KMS-11 (cell line): ENCODE measurements at regions not wholly inside any gene's neighbourhood (a gene's known extent, or its start where the extent isn't known, plus 50 kb on each side); places are given as distances from the start of the nearest gene placed in this dataset.

Experiments
- H2AFZ ChIP-seq: fragments of 200-600 bp; sonication (generic); 2 replicates; pipeline ENCODE4 v1.6.1; 2016; ENCODE audit warnings: antibody characterized with exemption, mixed run types, low read depth
- H3K27ac ChIP-seq: fragments of 200-600 bp; sonication (generic); 2 replicates; pipeline ENCODE4 v1.6.1; 2016; ENCODE audit warnings: mild to moderate bottlenecking, mixed run types
- H3K27me3 ChIP-seq: fragments of 200-600 bp; sonication (generic); 2 replicates; pipeline ENCODE4 v1.6.1; 2017; ENCODE audit warnings: mild to moderate bottlenecking, low read depth, mixed run types, moderate library complexity; ENCODE audit not compliant: insufficient read depth
- H3K36me3 ChIP-seq: fragments of 200-600 bp; sonication (generic); 2 replicates; pipeline ENCODE4 v1.6.1; 2017; ENCODE audit warnings: mild to moderate bottlenecking, mixed run types; ENCODE audit not compliant: insufficient read depth
- H3K4me1 ChIP-seq: fragments of 200-600 bp; sonication (generic); 2 replicates; pipeline ENCODE4 v1.6.1; 2016; ENCODE audit warnings: mild to moderate bottlenecking, low read depth, mixed run types; ENCODE audit not compliant: poor library complexity, severe bottlenecking
- H3K4me2 ChIP-seq: fragments of 200-600 bp; sonication (generic); 2 replicates; pipeline ENCODE4 v1.7.0; 2016; ENCODE audit warnings: mild to moderate bottlenecking, mixed run types
- H3K4me3 ChIP-seq: fragments of 200-600 bp; sonication (generic); IDR thresholded peaks from 2 replicates; pipeline ENCODE4 v1.6.1; 2017; ENCODE audit warnings: low read depth, low read length, mixed read lengths; ENCODE audit not compliant: insufficient read depth
- H3K79me2 ChIP-seq: fragments of 200-600 bp; sonication (generic); 2 replicates; pipeline ENCODE4 v1.6.1; 2016; ENCODE audit warnings: low read depth, mixed run types; ENCODE audit not compliant: insufficient read depth
- H3K9ac ChIP-seq: fragments of 200-600 bp; sonication (generic); 2 replicates; pipeline ENCODE4 v1.6.1; 2016; ENCODE audit warnings: mild to moderate bottlenecking, mixed run types
- H4K20me1 ChIP-seq: fragments of 200-600 bp; sonication (generic); 2 replicates; pipeline ENCODE4 v1.6.1; 2016; ENCODE audit warnings: mild to moderate bottlenecking, mixed run types; ENCODE audit not compliant: insufficient read depth
- CTCF ChIP-seq: fragments of 200-600 bp; sonication (generic); conservative IDR thresholded peaks from 2 replicates; pipeline ENCODE4 v1.6.1; 2017; ENCODE audit warnings: low read depth, mild to moderate bottlenecking, antibody characterized with exemption, low read length, moderate library complexity, mixed read lengths

- Histone ChIP-seq H2AFZ (no peak overlapping the region), H3K79me2 (no peaks in the 10 kb centered on the region), H3K4me3 (no peak overlapping the region), H3K27me3 (peaks cover 56% of the 10 kb centered on the region; the same call in 1 of the 2 replicates), H3K4me2 (no peak overlapping the region), H3K9ac (no peak overlapping the region), H3K36me3 (no peaks in the 10 kb centered on the region), H4K20me1 (no peaks in the 10 kb centered on the region), H3K27ac (no peak overlapping the region), H3K4me1 (no peaks in the 10 kb centered on the region)
- no peak for TF ChIP-seq CTCF
Observed at GRCh38 chr17:73711184-73711583, 66.9 kb upstream of the SDK2 start.

GRCh38 chr17:73711916-73712315, 67.7 kb upstream of the SDK2 start:
- no peak overlapping the region for H3K27ac ChIP-seq
- no peaks in the 10 kb centered on the region for H4K20me1 ChIP-seq
- no peaks in the 10 kb centered on the region for H3K4me1 ChIP-seq
- no peak overlapping the region for H2AFZ ChIP-seq
- H3K4me3 ChIP-seq: no peak overlapping the region
- no peak overlapping the region for H3K4me2 ChIP-seq
- no peaks in the 10 kb centered on the region for H3K79me2 ChIP-seq
- TF ChIP-seq CTCF: no peak
- H3K9ac ChIP-seq: no peak overlapping the region
- H3K27me3 ChIP-seq: peaks cover 56% of the 10 kb centered on the region; the same call in 1 of the 2 replicates
- no peaks in the 10 kb centered on the region for H3K36me3 ChIP-seq

GRCh38 chr17:73713136-73713535, 68.9 kb upstream of the SDK2 start:
- Histone ChIP-seq H3K36me3 (no peaks in the 10 kb centered on the region), H4K20me1 (no peaks in the 10 kb centered on the region), H3K9ac (no peak overlapping the region), H2AFZ (no peak overlapping the region), H3K4me1 (no peaks in the 10 kb centered on the region), H3K27ac (no peak overlapping the region), H3K4me2 (no peak overlapping the region), H3K4me3 (no peak overlapping the region), H3K79me2 (no peaks in the 10 kb centered on the region), H3K27me3 (peaks cover 60% of the 10 kb centered on the region; the same call in 1 of the 2 replicates)
- no peak for TF ChIP-seq CTCF

GRCh38 chr17:73715769-73716168, 71.5 kb upstream of the SDK2 start:
- H3K79me2 ChIP-seq: no peaks in the 10 kb centered on the region
- H3K9ac ChIP-seq: no peak overlapping the region
- TF ChIP-seq CTCF: no peak
- no peaks in the 10 kb centered on the region for H4K20me1 ChIP-seq
- H3K36me3 ChIP-seq: no peaks in the 10 kb centered on the region
- peaks cover 74% of the 10 kb centered on the region; the same call in 1 of the 2 replicates for H3K27me3 ChIP-seq
- H3K4me1 ChIP-seq: no peaks in the 10 kb centered on the region
- H2AFZ ChIP-seq: no peak overlapping the region
- H3K4me3 ChIP-seq: no peak overlapping the region
- no peak overlapping the region for H3K4me2 ChIP-seq
- no peak overlapping the region for H3K27ac ChIP-seq

- Histone ChIP-seq H4K20me1 (no peaks in the 10 kb centered on the region), H3K79me2 (no peaks in the 10 kb centered on the region), H3K27ac (no peak overlapping the region), H3K4me2 (no peak overlapping the region), H3K27me3 (peaks cover 80% of the 10 kb centered on the region; the same call in 1 of the 2 replicates), H3K4me1 (no peaks in the 10 kb centered on the region), H3K36me3 (no peaks in the 10 kb centered on the region), H3K9ac (no peak overlapping the region), H3K4me3 (no peak overlapping the region), H2AFZ (no peak overlapping the region)
- TF ChIP-seq CTCF: no peak
Observed at GRCh38 chr17:73717690-73718089, 73.4 kb upstream of the SDK2 start.
